ENCODE measurements at regions not wholly inside any gene's neighbourhood (a gene's known extent, or its start where the extent isn't known, plus 50 kb on each side); places are given as distances from the start of the nearest gene placed in this dataset.
"Not testable (repeated sequence)": the region's sequence is repeated elsewhere in the genome, so short reads cannot be mapped to it uniquely, and the experiment has no call there.

DNA sequence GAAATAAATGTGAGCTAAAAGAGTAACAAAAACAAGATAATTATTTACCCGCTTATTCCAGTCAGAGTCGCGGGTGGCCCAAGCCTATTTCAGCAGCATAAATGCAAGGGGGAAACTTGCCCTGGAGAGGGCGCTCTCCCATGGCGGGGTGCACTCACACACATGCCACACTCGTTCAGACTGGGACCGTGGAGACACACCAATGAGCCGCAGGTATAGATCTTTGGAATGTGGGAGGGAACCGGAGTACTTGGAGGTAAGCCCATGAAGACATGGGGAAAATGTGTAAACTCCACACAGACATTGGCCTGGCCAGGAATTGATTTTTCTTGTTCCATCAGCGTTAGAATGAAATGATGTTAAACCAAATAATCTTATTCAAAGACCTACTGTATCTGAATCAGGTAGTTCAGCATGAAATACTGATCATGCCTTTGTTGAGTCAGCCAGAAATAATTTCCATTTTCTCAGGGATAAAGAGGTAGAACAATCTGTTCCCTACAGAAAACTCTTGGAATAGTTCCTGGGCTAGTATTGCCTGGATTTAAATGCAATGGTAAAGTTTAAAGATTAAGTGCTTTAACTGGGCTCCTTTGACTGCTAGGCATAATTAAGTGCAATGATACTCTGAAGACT lies 191.5 kb downstream of the MCHR2 start:
- DNase-seq (ENCODE audit: low read depth in 2 of 2): no peak

DNA sequence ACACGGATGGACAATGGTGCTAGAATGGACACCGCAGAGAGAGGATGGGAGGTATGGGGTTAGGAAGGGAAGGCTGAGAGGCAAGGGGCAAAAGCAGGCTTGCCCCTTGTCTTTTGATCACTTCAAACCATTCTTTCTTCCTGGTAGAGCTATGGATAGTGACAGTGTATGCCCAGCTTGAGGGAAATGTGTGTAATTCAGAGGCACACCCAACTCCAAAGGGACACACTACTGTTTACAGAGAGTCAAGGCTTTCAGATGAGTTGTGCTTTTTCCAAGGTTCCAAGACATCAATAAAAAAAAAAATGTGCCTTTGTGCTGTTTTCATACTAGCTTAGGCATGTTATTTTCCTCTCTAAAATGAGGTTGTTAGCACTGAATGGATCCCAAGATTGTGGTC lies 185.0 kb downstream of the MCHR2 start:
- DNase-seq (ENCODE audit: low read depth in 2 of 2): no peak

DNA sequence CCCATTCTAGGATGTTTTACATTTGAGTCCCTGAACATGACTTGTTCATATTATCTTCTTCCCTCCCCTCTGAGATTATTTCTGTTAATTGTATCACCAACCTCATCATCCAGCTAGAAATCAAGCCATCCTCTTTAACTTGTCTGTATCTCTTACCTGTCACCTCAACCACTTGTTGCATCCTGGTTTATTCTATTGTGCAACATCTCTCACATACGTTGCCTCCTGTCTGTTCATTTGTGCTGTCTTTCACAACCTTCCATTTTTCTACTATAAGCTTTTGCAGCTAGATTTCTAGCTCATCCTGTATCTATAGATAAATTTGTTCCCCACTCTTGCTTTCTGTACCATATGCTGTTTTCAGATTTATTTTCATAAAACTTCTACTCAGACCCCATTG lies 183.7 kb downstream of the MCHR2 start:
- DNase-seq (ENCODE audit: low read depth in 2 of 2): no peak

DNA sequence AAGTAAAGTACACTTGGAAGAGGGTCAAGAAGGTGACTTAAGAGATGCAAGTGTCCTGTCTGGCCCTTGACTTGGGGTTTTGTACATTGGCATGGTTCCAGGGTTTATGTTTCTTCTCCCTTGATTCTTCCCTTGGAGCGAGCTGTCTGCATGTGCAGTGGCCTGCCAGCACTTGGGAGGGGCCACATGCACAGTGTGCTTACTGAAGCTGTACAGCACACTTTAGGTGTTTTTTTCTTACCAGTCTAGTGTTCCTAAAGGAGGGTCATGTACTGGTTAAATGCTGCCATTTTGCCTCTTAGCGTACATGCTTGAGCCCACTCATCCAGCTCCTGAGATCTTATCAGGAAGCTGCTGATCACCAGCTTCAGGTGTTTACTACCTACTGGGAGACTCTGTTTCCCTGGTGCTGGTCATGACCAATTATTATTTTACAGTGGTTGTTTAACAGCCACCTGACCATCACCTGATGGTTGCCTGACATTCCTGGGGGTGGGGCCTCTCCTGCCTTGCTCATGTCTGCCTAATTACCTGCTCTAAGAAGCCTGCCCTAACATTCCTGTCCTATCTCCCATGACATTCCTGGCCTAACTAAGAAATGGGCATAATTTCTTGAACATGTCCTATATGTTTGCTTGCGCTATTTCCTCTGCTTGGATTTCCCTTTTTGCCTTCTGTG lies 182.9 kb downstream of the MCHR2 start:
- DNase-seq (ENCODE audit: low read depth in 2 of 2): no peak

DNA sequence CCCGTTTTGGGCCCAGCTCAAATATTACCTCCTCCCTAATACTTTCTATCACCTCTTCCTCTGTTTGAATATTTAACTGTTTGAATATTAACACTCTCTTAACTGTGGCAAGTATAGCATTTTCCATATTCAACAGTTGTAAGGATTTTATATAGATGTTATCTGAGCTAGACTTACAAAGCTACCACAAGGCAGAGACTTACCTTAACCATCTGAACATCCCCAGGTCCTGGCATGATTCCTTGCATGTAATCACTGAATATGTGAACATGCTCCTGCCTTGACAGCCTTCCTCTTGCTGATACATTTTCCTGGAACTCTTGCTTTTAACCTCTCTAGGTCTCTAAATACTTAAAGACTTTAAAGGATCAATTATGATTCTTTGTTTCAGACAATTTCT lies 182.4 kb downstream of the MCHR2 start:
- no peak for DNase-seq (ENCODE audit: low read depth in 2 of 2)

DNA sequence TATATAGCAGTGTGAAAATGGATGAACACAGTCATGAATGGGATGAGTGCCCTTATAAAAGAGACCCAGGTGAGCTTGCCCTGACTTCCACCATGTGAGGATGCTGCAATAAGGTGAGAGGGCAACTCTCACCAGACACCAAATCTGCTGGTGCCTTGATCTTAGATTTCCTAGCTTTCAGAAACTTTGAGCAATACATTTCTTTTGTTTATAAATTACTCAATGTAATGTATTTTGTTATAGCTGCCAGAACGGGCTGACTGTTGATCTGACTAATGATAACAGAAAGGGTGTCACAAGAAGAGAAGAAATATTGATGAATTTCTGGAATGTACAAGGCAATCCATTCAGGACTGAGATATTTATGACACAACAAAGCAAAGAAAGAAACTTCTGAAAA lies 180.5 kb downstream of the MCHR2 start:
- DNase-seq (ENCODE audit: low read depth in 2 of 2): no peak

DNA sequence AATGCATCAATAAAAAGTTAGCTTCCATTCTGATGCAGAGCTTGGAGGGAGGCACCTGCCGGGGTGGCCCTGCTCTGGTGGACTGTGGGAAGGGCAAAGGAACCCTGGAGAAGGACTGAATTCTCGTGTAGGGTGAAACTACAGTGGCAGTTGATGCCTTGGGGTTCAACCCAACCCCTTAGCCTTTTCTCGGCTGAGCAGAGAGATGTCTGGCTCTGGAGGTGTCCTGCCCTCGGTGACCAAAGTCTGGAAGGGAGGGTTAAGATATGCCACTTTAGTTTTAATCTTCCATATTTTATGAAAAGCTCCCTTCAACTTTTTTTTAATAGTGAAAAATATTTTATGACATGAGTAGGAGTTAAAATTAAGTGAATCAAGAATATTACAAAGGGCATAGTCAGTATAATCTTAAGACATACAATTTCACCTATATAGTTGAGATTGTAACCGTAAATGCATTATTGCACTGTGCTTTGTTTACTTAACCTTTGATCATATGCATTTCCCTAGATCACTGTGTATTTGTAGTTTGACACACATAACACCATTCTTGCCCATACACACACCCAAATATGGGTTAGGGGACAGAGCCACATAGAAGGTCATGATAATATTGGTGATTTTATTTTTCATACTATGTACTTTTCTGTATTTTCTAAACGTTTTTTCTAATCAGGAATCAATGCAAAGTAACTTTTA lies 179.6 kb downstream of the MCHR2 start:
- no peak for DNase-seq (ENCODE audit: low read depth in 2 of 2)

DNA sequence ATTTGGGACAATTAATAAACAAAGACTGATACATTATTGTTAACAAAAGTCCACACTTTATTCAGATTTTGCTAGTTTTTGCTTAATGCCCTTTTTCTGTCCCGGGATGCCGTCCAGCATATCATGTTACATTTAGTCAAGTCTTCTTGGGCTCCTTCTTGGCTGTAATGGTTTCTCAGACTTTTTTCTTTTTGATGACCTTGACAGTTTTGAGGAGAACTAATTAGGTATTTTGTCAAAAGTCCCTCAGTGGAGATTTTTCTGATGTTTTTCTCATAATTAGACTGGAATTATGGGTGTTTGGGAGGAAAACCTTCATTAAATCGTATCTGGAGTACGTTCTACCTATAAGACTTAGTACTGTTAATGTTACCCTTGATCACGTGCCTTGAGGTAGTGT lies 177.2 kb downstream of the MCHR2 start:
- DNase-seq (ENCODE audit: low read depth in 2 of 2): no peak

DNA sequence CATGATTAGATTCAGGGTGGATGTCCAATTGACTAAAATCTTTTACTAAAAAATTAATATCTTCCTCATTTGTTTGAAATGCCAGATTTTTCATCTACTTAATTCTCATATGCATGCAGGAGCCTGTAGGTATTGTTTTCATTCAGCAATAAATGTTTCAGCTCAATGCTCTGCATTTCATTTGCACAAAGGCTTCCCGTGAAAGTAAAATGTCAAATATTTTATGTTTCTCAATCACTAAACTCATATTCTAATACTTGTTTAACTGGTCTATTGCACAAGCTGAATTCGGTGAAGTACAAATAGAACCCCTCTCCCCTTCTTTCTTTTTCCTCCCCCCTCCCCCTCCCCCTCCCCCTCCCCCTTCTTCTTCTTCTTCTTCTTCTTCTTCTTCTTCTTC lies 175.9 kb downstream of the MCHR2 start:
- no peak for DNase-seq (ENCODE audit: low read depth in 2 of 2)

DNA sequence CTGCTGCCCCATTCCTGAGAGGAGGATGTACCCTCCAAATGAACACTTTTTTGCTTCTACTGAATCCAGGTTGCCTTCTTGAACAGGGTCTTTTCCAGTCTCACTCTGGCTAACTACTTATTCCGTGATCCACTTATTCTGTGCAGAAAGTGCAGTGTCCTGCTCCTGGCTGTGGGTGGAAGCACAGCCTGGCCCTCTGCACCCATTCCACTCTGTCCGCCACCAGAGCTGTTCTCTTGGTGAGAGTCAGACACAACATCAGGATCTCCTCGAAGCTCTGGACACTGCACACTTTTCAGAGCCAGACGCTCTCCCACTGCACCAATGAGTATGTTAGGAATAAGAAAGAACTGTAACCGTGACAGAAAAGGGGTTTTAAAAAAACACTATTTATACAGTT lies 174.2 kb downstream of the MCHR2 start:
- no peak for DNase-seq (ENCODE audit: low read depth in 2 of 2)

DNA sequence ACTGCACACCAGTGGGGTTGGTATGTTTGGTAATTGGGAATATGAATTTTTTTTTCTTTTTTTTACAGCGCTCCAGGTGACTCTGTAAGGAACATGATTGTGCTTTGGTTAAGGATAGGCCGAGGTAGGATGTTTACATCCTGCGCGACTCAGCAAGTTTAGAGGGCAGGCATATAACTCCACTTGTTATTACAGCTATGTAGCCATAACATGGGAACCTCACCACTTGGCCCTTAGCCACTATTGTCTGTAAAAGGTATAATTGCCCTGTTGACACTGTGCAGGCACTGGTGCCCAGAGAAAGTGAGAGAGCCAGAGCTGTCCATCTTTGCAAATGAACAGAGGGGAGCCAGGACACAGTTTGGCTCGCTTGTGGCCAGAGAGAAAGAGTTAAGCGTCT lies 172.9 kb downstream of the MCHR2 start:
- no peak for DNase-seq (ENCODE audit: low read depth in 2 of 2)

DNA sequence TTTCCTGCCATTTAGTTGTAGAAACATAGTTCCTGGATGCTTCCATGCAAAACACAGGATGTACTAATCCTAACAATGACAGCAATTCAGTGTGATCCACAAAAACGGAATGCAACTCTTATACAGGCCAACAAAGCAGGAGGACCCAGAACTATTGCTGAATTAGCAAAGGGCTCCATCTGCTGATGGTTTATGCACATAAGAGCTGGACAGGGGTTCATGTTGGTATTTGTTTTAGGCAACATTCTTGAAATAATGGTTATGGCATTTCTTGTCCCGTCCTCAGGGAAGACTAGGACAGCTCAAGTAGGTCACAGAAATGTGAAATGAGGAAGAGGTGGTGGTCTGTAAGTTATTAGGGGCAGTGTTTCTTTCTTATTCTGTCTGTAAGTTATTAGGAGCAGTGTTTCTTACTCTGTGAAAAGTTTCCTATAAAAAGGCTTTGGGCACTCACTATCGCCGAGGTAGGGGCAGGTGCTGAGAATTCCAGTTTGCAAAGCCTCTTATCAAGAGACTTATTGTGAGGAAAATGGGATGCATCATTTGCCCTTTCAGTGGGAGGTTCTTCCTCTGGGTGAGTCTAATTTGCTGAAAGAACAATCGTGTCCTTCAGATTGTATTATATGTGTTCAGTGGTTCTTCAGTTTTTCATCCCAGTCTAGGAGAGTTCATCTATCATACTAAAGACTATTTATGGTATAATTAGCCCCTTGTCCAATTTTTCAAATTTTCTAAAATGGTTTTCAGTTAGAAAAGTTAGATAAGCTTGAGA lies 171.1 kb downstream of the MCHR2 start:
- no peak for DNase-seq (ENCODE audit: low read depth in 2 of 2)

DNA sequence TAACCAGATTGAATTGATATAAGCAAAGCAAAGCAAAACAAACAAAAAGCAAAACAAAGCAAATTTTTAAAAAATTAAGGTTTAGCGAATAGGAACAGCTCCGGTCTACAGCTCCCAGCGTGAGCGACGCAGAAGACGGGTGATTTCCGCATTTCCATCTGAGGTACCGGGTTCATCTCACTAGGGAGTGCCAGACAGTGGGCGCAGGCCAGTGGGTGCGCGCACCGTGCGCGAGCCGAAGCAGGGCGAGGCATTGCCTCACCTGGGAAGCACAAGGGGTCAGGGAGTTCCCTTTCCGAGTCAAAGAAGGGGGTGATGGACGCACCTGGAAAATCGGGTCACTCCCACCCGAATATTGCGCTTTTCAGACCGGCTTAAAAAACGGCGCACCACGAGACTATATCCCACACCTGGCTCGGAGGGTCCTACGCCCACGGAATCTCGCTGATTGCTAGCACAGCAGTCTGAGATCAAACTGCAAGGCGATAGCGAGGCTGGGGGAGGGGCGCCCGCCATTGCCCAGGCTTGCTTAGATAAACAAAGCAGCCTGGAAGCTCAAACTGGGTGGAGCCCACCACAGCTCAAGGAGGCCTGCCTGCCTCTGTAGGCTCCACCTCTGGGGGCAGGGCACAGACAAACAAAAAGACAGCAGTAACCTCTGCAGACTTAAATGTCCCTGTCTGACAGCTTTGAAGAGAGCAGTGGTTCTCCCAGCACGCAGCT lies 170.3 kb downstream of the MCHR2 start:
- not testable (repeated sequence) for DNase-seq (ENCODE audit: low read depth in 2 of 2)

DNA sequence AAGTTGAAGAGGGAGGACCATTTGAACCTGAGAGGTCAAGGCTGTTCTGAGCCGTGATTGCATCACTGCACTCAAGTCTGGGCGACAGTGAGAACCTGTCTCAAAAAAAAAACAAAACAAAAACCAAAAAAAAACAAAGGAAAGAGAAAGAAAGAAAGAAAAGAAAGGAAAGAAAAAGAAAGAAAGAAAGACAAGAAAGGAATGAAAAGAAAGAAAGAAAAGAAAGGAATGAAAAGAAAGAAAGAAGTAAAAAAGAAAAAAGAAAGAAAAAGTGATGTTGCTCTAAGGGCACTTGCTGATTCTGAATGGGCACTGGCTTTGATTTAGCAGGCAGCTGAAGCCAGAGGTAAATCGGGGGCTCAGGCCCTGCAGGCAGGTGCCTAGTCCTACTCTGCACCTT lies 161.0 kb downstream of the MCHR2 start:
- no peak for DNase-seq (ENCODE audit: low read depth in 2 of 2)

DNA sequence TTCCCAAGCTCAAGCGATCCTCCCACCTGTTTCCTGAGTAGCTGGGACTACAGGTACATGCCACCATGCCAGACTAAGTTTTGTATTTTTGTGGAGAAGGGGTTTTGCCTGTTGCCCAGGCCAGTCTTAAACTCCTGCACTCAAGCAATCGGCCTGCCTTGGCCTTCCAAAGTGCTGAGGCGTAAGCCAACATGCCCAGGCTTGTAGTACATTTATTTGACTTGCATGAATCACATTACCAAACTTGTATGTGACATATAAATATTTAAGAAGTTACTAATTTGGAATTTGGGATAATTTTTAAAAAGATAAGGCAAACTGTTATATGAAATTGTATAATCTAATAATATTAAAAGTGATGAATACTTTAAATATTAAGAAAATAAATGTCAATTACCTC lies 157.6 kb downstream of the MCHR2 start:
- DNase-seq (ENCODE audit: low read depth in 2 of 2): no peak

DNA sequence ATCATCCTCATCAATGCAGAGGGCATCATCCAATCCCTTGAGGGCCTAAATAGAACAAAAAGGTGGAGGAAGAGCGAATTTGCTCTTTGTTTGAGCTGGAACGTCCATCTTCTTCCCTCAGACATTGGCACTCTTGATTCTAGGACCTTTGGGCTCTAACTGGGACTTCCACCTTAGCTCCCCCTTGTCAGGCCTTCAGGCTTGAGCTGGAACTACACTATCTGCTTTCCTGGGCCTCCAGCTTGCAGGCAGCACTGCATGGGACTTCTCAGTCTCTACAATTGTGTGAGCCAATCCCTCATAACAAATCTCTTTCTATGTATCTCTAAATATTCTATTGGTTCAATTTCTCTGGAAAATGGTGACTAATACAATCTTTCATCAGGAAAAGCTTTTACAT lies 155.4 kb downstream of the MCHR2 start:
- DNase-seq (ENCODE audit: low read depth in 2 of 2): no peak

DNA sequence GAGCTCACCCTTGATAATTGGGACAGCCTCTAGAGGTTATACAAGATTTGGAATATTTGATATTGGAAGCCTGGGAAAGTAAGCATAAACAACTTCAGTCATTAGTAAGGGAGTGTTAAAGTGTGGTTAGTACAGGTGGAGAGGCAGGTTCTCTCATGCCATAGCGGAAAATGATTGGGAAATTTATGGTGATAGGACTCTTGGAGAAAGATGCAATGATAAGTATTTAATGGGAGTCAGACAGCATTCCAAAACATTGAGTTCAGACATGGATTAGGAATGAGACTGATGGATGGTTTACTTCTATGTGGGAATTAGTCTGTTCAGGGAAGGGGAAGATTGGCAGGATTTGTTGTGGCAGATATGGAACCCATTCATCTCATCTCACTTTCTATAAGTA lies 152.7 kb downstream of the MCHR2 start:
- DNase-seq (ENCODE audit: low read depth in 2 of 2): no peak

DNA sequence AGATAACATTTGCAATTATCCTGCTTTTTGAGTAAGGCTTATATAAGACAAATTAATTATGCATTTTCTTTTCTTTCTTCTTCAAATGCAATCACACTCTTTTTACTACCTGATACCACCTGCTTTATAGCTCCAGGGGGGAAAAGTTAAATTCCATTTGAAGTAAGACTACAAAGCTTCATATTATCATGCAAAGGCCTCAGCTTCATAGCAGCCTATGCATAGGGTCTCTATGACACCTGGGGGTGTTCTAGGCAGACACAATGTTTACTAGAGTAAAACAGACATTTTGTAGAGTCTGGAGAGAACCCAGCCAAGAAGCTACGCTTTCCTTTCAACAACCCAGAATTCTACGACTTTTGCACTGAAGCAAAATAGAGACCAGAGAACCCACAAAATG lies 148.0 kb downstream of the MCHR2 start:
- no peak for DNase-seq (ENCODE audit: low read depth in 2 of 2)

DNA sequence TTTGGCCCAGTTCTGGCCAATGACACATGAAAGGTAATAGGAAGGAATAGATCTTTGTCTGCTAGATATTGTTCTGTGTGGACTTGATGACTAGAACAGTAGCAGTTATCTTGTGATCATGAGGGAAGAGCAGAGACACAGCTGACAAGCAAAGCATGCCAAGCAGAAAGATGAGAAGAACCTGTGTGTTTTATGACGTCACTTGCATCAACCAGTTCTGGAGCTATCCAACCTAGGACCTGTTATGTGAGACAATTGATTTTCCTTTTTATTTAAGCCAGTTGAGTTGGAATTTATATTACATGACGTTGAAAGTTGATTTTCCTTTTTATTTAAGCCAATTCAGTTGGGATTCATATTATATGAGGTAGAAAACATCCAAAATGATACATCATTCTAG lies 143.2 kb downstream of the MCHR2 start:
- DNase-seq (ENCODE audit: low read depth in 2 of 2): no peak

DNA sequence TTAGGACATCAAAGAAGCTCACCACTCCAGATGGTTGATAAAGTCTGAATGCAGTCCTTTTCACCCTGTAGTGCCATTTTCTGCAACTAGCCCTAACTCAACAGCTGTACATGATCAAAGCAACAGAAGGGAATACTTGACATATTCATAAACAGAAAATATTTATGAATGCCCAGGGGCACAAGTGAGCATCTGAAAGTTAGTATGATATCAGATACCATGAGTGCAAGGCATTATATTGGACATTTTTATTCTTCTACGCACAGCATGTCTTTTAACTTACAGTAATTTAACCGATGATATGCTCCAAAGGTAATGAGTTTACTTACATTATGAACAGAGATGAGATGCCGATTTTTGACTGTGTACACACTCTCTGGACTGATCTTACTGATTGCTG lies 142.0 kb downstream of the MCHR2 start:
- no peak for DNase-seq (ENCODE audit: low read depth in 2 of 2)

DNA sequence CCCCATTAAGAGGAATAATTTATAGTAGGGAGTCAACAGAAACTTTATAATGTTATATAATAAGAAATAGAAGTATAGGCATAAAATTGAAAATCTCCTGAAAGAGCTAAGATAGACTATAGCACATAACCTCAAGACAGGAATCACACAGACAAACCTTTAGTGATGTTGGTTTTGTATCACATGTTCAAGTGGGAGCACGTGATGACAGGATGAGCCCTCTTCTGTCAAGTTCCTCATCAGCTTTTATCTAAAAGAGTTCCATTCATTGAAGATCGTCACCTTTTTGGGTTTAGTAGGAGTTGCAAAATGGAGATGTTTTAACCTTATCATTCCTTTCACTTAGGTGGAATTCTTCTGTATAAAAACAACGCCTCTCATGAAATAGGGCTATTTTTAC lies 127.0 kb downstream of the MCHR2 start:
- DNase-seq (ENCODE audit: low read depth in 2 of 2): no peak

Measured in stimulated activated CD4-positive, alpha-beta T cell treated with anti-CD3 and anti-CD28 coated beads, Interleukin-12 subunit alpha, Interleukin-12 subunit beta, amount 100 ng/mL, for 24 hours (primary cell).